ENCODE measurements at regions not wholly inside any gene's neighbourhood (a gene's known extent, or its start where the extent isn't known, plus 50 kb on each side); places are given as distances from the start of the nearest gene placed in this dataset.

- DNase-seq (ENCODE audit: low read depth, low spot score) (no peak), ATAC-seq (no peak)
- Histone ChIP-seq H3K4me1 (ENCODE audit: control insufficient read depth, insufficient read depth, low read length) (no peaks in the 10 kb centered on the region), H3K27me3 (ENCODE audit: control insufficient read depth, insufficient read depth, low read length) (no peaks in the 10 kb centered on the region), H3K9me3 (ENCODE audit: control insufficient read depth, insufficient read depth, low read depth, low read length) (no peaks in the 10 kb centered on the region), H3K36me3 (ENCODE audit: control insufficient read depth, insufficient read depth, low read length) (no peaks in the 10 kb centered on the region), H3K27ac (ENCODE audit: low read length) (no peak overlapping the region), H3K4me3 (ENCODE audit: low read depth in 2 of 2, low read length in 2 of 2) (no peak overlapping the region)
- in situ Hi-C loops (cut with HindIII; ENCODE audit: low pct_unique_long_range_greater_than_20kb, low sequenced_read_pairs): no loop called here
- POLR2A ChIA-PET: no interaction called here
- intact Hi-C loops (cut with micrococcal nuclease; ENCODE audit: unreplicated experiment): no loop called here
- BruUV-seq (replicated peaks): no TSS peak
- CTCF ChIA-PET: no interaction called here
- TF ChIP-seq REST (IDR thresholded peaks at IDR 0.05; ENCODE audit: insufficient read depth in 1 of 2, low read depth in 2 of 2, low read length in 1 of 2): no peak
Observed at GRCh38 chr4:57635910-57636309, 525.7 kb upstream of the IGFBP7 start.

DNA sequence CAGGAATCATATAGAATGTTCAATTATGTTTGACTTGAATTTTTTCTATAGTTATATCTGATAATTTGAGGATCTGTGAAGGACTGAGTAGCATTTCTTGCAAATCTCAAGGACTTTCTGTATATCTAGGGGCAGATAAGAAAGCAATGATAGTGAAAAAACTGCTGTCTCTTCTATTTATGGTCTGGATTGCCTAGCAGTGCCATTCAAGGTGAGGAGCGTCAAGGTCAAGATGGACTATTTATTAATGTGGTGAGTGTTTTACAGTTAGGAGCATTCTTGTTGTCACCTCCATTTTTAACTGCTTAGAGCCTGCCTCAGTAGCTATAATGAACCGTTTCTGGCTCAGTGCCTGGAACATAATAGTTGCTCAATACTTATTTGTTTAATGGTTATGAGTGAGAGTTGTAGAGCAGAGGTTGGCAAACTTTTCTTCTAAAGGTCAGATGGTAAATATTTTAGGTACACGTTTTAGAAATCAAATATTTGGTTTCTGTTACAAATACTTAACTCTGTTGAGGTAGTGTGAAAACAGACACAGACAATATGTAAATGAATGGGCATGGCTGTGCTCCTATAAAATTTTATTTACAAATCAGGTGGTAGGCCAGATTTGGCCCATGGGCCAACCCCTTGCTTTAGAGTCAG lies 523.2 kb upstream of the IGFBP7 start:
- no peaks in the 10 kb centered on the region for H3K9me3 ChIP-seq (ENCODE audit: control insufficient read depth, insufficient read depth, low read depth, low read length)
- TF ChIP-seq CTCF (IDR thresholded peaks at IDR 0.05): no peak
- no peak for TF ChIP-seq POLR2AphosphoS5 (IDR thresholded peaks at IDR 0.05; ENCODE audit: low read depth, low read length)
- no peak for TF ChIP-seq TCF7L2 (IDR thresholded peaks at IDR 0.05; ENCODE audit: low read depth, low read length)
- no peak for TF ChIP-seq SIN3A (IDR thresholded peaks at IDR 0.05; ENCODE audit: borderline replicate concordance, insufficient read depth, low read depth, low read length)
- no peak for TF ChIP-seq REST (IDR thresholded peaks at IDR 0.05; ENCODE audit: insufficient read depth in 1 of 2, low read depth in 2 of 2, low read length in 1 of 2)
- POLR2A ChIA-PET: no interaction called here
- no peak overlapping the region for H3K27ac ChIP-seq (ENCODE audit: low read length)
- DNase-seq (ENCODE audit: low read depth, low spot score) (no peak), ATAC-seq (no peak)
- no peak overlapping the region for H3K4me3 ChIP-seq (ENCODE audit: low read depth in 2 of 2, low read length in 2 of 2)
- intact Hi-C loops (cut with micrococcal nuclease; ENCODE audit: unreplicated experiment): no loop called here
- in situ Hi-C loops (cut with HindIII; ENCODE audit: low pct_unique_long_range_greater_than_20kb, low sequenced_read_pairs): no loop called here
- no peaks in the 10 kb centered on the region for H3K36me3 ChIP-seq (ENCODE audit: control insufficient read depth, insufficient read depth, low read length)
- no peaks in the 10 kb centered on the region for H3K27me3 ChIP-seq (ENCODE audit: control insufficient read depth, insufficient read depth, low read length)
- CTCF ChIA-PET: no interaction called here
- H3K4me1 ChIP-seq (ENCODE audit: control insufficient read depth, insufficient read depth, low read length): no peaks in the 10 kb centered on the region
- BruUV-seq (replicated peaks): no TSS peak
